Forelimb muscle (tissue), 1 donor: ENCODE measurements at regions not wholly inside any gene's neighbourhood (a gene's known extent, or its start where the extent isn't known, plus 50 kb on each side); places are given as distances from the start of the nearest gene placed in this dataset.

ENCODE experiments used
- DNase-seq: peaks from one replicate; pipeline ENCODE4 v3.0.0-alpha.2; 2013; ENCODE audit warnings: low read depth

GRCh38 chr11:69348414-69349235, 54.7 kb downstream of the MYEOV start:
- no peak for DNase-seq

DNA sequence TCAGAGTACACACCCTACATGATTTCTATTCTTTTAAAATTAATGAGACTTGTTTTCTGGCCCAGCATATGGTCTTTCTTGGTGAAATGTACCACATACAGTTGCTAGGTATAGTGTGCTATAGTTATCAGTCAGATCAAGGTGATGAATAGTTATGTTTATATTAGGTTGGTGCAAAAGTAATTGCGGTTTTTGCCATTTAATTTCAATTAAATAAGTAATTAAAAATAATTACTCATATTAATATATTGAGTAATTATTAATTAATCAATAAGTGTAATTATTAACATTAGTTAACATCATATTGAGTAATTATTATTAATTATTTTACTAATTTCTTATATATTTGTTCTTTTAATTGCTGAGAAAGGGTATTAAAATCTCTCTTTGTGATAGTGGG, 56.1 kb downstream of the MYEOV start:
- DNase-seq, result no peak

- no peak for DNase-seq
These were observed 56.6 kb downstream of the MYEOV start for GRCh38 chr11:69350596-69350995.

DNA sequence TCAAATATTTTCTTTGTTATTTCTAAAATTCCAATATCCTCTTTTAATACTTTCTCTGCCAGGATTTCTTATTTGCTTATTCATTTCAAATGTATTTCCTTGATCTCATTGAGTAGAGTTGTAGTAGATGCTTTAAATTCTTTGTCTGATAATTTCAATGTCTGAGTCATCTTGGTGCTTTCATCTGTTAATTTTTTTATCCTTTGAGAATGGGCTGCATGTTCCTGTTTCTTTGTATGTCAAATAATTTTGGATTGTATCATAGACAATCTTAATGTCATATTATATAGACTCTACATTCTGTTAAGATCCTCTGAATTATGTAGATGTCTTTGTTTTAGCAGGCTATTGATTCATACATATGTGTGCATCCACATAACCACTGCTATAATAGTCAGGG, 57.5 kb downstream of the MYEOV start:
- no peak for DNase-seq

GRCh38 chr11:69352166-69352565, 58.2 kb downstream of the MYEOV start:
- no peak for DNase-seq

DNA sequence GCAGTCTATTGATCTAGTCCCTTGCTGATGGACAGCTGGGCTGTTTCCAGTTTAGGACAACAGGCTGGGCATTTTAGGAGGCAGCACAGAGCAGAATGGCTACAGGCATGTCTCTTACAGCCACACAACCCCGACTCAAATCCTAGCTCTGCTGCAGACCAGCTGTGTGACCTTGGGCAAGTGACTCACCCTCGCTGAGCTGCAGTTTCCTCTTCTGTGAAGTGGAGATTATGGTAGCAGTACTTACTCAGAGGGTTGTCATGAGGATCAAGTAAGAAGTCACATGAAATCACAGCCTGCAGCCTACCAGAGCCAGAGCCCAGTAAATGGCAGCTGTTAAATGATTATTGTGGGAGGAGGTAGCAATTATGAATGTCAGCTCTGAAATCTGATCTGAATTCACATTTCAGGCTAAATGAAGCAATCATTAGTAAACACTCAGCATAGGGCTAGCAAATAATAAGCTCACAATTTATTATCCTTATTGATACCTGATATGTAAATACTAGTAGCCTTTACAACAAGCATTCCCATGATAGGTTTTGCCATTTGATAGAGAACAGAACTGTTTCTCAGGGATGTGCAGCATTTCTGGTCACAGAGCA, 58.9 kb downstream of the MYEOV start:
- no peak for DNase-seq

- DNase-seq, result no peak
These were observed 60.0 kb downstream of the MYEOV start for GRCh38 chr11:69353696-69354544.

GRCh38 chr11:69354545-69354897, 60.6 kb downstream of the MYEOV start:
- no peak for DNase-seq

DNA sequence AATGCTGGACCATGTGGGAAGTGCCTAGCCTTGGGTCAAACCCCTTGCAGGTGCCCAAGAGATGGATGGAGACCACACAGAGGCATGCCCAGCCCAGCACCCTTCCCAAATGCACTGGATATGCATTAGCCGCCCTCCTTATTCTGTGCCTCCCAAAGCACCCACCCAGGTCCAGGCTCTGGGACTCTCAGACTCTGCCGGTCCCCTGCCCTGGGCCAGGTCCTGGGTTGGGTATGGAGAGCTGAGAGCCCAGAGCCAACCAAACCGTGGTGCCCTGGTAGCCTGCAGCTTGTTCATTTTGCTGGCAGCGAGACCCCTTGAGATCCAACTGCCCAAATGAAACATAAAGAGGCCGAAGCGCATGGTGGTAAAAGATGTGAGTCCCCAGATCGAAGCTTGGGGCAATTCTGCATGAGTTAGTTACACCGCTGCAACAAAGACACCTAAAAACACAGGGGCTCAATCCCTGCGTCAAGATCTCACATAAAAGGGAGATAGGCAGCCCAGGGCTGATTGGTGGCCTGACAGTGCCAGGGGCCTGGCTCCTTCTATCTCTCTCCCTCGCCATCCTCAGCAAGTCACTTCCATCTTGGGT, 61.5 kb downstream of the MYEOV start:
- DNase-seq, result no peak

DNA sequence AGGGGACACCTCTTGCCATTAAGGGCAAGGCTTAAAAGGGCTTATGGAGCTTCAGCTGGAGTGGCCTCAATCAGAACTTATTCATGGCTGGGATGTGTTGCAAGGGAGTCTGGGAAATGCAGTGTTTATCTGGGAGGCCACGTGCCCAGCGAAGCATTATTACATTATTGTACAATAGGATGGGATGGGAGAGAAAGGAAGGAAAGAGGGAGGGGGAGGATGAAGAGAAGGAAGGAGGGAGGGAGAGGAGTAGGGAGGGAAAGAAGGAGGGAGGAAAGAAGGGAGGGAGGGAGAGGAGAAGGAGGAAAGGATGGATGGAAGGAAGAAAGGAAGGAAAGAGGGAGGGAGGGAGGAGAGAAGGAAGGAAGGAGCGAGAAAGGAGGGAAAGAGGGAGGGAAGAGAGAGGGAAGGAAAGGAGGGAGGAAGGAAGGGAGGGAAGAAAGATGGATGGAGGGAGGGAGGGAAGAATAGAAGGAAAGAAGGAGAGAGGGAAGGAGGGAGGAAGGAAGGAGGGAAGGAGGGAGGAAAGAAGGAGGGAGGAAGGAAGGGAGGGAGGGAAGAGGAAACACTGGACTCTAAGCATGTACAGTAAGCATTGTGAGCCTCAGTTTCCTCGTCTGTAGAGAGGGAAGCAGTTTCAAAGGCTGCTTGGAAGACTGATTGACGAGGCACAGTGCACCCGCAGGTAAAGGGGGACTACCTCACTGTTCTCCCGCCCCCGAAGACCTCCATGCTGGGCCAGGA, 62.2 kb downstream of the MYEOV start:
- DNase-seq, result no peak

DNA sequence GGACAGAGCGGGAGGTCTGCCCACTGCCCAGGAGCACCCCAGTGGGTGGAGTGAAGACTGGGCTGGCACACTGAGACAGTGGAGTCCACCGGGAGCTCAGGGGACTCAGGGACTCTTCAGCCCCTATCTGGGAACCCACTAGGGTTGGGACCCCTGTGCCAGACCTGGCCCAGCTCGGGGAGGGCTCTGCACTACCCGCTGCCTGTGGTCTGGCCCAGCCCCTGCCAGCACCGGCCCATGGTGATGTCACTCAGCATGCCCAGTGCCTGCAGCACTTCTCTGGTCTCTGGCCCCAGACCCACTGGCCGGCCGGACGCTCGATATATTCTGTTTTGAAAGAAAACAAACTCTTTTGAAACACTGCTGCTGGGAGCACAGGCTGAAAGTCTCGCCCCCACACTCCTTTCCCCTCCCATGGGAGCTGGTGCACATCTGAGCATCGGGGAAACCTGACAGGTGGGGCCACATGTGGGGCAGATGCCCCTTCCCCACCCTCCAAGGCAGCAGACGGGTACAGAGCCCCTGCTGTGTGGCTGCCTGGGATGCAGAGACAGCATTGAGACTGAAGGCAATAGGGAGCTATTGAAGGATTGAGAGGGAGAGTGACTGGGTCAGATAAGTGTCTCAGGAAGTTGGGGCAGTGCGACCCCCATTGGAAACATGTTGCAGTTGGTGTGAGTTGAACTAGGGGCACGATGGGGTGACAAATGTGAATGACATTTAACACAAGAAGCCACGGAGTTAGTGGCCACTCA, 62.9 kb downstream of the MYEOV start:
- DNase-seq, result no peak

DNA sequence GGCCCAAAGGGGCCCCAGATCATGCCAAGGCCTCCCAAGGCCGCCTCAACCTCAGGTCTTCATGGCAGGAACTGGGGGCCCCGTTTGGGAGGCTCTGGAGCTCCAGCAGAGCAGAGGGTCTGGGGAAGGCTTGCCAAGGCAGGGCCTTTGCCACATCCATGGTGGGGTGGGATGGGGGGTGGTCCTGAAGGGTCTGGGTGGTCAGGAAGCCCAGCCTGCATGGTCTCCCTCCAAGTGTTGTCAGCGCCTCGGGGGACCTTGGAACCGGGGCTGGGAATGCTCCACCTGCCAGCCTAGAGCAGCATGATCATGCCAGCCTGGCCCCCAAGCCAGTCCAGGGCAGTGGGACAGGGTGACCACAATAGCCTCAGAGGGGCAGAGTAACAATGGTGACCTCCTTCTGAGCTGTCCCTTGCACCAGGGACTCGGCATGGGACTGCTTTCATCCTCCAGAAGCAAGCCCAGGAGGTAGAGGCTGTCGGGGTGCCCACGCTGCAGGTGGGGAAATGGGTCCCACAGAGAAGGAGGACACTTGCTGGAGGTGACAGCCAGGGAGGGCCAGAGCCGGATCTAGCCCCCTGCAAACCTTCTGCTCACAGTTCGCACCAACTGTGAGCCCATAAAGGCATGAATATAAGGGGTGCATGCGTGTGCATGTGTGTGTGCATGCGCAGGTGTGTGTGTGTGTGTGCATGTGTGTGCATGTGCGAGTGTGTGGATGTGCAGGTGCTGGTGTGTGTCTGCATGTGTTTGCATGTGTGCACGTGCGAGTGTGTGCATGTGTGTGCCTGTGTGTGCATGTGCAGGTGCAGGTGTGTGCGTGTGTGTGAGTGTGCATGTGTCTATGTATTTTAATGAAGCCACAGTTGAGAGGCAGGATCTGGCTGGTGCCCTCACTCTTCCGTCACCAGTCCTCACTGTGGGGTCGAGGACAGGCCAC, 63.8 kb downstream of the MYEOV start:
- DNase-seq, result no peak

GRCh38 chr11:69358398-69359020, 64.6 kb downstream of the MYEOV start:
- DNase-seq, result no peak

DNA sequence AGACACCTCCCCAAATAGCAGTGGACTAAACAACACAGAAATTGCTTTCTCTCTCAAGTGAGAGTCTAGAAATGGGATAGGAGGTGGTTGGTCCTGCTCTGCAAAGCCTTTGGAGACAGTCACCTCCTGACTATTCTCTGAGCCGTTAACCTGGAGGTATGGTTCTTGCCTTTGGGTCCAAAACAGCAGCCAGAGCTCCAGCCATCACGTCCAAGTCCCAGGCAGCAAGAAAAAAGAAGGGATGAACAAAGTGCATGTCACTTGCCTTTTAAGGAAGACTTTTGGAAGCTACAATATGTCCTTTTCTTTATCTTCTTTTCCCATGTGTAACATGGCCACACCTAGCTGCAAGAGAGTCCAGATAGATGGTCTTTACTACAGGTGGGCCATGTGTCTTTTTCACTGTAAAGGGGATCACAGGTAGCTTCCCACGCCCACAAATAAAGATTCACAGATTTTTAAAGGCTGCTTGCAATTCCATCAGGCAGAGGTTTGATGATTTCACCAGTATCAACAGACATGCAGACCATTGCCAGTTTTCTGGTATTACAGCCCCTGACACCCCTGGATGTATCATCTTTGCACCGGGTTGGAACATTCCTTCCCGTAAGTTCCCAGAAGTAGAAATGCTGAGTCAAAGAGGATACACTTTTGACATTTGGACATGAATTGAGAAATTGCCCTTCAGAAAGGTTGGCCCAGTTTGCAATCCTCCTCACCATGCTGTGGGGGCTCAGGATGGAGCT, 66.0 kb downstream of the MYEOV start:
- DNase-seq, result no peak

GRCh38 chr11:69360606-69361005, 66.7 kb downstream of the MYEOV start:
- DNase-seq, result no peak

GRCh38 chr11:69361048-69361447, 67.1 kb downstream of the MYEOV start:
- no peak for DNase-seq

GRCh38 chr11:69361466-69361865, 67.5 kb downstream of the MYEOV start:
- DNase-seq, result no peak

- DNase-seq, result no peak
These were observed 68.4 kb downstream of the MYEOV start for GRCh38 chr11:69362315-69362714.
